Lower leg skin (tissue), 3 donors: ENCODE measurements at regions not wholly inside any gene's neighbourhood (a gene's known extent, or its start where the extent isn't known, plus 50 kb on each side); places are given as distances from the start of the nearest gene placed in this dataset.

Experiments
- POLR2A ChIP-seq, 2 donors: fragments of 450-650 bp; IDR thresholded peaks; one replicate each; pipeline ENCODE4 v1.6.1; 2016 to 2017; ENCODE audit warnings: antibody characterized with exemption in 2 of 2, mild to moderate bottlenecking in 1 of 2, moderate library complexity in 1 of 2
- TF ChIP-seq, protein P1 (sequence below), 3 donors: fragments of 450-650 bp; IDR thresholded peaks; one replicate each; pipeline ENCODE4 v1.5.1; 2016; ENCODE audit warnings: antibody characterized with exemption in 3 of 3, mild to moderate bottlenecking in 3 of 3, moderate library complexity in 2 of 3

DNA sequence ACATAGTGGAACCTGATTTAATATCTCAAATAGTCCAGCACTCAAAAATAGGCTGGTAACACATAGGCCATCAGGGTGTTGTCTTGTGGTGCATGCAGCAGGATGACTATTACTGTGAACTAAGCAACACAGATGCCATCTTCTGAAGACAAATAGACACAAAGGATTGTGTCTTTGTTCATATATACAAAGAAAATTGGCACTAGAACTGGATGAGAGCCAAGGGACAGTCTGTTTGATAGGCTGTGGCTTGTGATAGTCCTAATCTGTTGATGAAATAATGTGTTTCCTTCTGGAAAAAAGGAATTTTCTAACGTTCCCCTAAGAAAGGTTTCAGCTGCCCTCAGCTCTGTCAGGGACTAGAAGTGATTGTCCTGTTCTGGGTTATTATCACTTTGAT, 129.8 kb downstream of the TPBG start:
- TF ChIP-seq, protein P1, sequence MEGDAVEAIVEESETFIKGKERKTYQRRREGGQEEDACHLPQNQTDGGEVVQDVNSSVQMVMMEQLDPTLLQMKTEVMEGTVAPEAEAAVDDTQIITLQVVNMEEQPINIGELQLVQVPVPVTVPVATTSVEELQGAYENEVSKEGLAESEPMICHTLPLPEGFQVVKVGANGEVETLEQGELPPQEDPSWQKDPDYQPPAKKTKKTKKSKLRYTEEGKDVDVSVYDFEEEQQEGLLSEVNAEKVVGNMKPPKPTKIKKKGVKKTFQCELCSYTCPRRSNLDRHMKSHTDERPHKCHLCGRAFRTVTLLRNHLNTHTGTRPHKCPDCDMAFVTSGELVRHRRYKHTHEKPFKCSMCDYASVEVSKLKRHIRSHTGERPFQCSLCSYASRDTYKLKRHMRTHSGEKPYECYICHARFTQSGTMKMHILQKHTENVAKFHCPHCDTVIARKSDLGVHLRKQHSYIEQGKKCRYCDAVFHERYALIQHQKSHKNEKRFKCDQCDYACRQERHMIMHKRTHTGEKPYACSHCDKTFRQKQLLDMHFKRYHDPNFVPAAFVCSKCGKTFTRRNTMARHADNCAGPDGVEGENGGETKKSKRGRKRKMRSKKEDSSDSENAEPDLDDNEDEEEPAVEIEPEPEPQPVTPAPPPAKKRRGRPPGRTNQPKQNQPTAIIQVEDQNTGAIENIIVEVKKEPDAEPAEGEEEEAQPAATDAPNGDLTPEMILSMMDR (IDR thresholded peaks at IDR 0.05) = no peak
- no peak for TF ChIP-seq POLR2A (IDR thresholded peaks at IDR 0.05)
